ENCODE measurements at regions not wholly inside any gene's neighbourhood (a gene's known extent, or its start where the extent isn't known, plus 50 kb on each side); places are given as distances from the start of the nearest gene placed in this dataset.

- TF ChIP-seq ZNF274 (IDR thresholded peaks at IDR 0.05; ENCODE audit: low read depth, low read length): no peak
- TF ChIP-seq YY1 (IDR thresholded peaks at IDR 0.05; ENCODE audit: insufficient read depth, insufficient read length): no peak
These were observed 692.8 kb upstream of the LRRN3 start for GRCh38 chr7:110397927-110398660.
